ENCODE measurements at regions not wholly inside any gene's neighbourhood (a gene's known extent, or its start where the extent isn't known, plus 50 kb on each side); places are given as distances from the start of the nearest gene placed in this dataset.
A peak's percentile ranks its signal among the peaks of the same experiment; 100 is the strongest.

- H3K4me3 ChIP-seq (replicated peaks; ENCODE audit: insufficient read depth, low read length) = no peak overlapping the region
- no peak overlapping the region for H3K27ac ChIP-seq (replicated peaks)
- TF ChIP-seq SPI1 (IDR thresholded peaks at IDR 0.05; ENCODE audit: borderline replicate concordance, low read depth) = no peak
- peak; percentile 73 for TF ChIP-seq CTCF (IDR thresholded peaks at IDR 0.05; ENCODE audit: insufficient read depth, low read length)
- no peak for TF ChIP-seq GABPA (IDR thresholded peaks at IDR 0.05; ENCODE audit: low read depth)
- TF ChIP-seq POLR2AphosphoS5 (IDR thresholded peaks at IDR 0.05; ENCODE audit: low read depth) = no peak
- TF ChIP-seq REST (IDR thresholded peaks at IDR 0.05; ENCODE audit: insufficient replicate concordance, low read depth) = no peak
- H3K27me3 ChIP-seq (ENCODE audit: insufficient read depth, poor library complexity, severe bottlenecking) = no peaks in the 10 kb centered on the region
- DNase-seq (ENCODE audit: low read depth in 1 of 2, low spot score in 1 of 2) = peak; percentile 41 to 57
These were observed 757.0 kb upstream of the NECTIN3 start for GRCh38 chr3:110314512-110315114.

- Histone ChIP-seq H3K27ac (replicated peaks) (no peak overlapping the region), H3K27me3 (ENCODE audit: insufficient read depth, poor library complexity, severe bottlenecking) (no peaks in the 10 kb centered on the region), H3K4me3 (replicated peaks; ENCODE audit: insufficient read depth, low read length) (no peak overlapping the region)
- TF ChIP-seq GABPA (IDR thresholded peaks at IDR 0.05; ENCODE audit: low read depth) (no peak), REST (IDR thresholded peaks at IDR 0.05; ENCODE audit: insufficient replicate concordance, low read depth) (no peak), POLR2AphosphoS5 (IDR thresholded peaks at IDR 0.05; ENCODE audit: low read depth) (no peak), SPI1 (IDR thresholded peaks at IDR 0.05; ENCODE audit: borderline replicate concordance, low read depth) (no peak), CTCF (IDR thresholded peaks at IDR 0.05; ENCODE audit: insufficient read depth, low read length) (no peak)
- DNase-seq (ENCODE audit: low read depth in 1 of 2, low spot score in 1 of 2) = no peak
These were observed 753.5 kb upstream of the NECTIN3 start for GRCh38 chr3:110318108-110318507.

- TF ChIP-seq REST (IDR thresholded peaks at IDR 0.05; ENCODE audit: insufficient replicate concordance, low read depth) (no peak), SPI1 (IDR thresholded peaks at IDR 0.05; ENCODE audit: borderline replicate concordance, low read depth) (no peak), POLR2AphosphoS5 (IDR thresholded peaks at IDR 0.05; ENCODE audit: low read depth) (no peak), GABPA (IDR thresholded peaks at IDR 0.05; ENCODE audit: low read depth) (no peak), CTCF (IDR thresholded peaks at IDR 0.05; ENCODE audit: insufficient read depth, low read length) (no peak)
- no peak overlapping the region for H3K4me3 ChIP-seq (replicated peaks; ENCODE audit: insufficient read depth, low read length)
- no peaks in the 10 kb centered on the region for H3K27me3 ChIP-seq (ENCODE audit: insufficient read depth, poor library complexity, severe bottlenecking)
- DNase-seq (ENCODE audit: low read depth in 1 of 2, low spot score in 1 of 2) = no peak
- H3K27ac ChIP-seq (replicated peaks) = no peak overlapping the region
These were observed 748.3 kb upstream of the NECTIN3 start for GRCh38 chr3:110323349-110323748.
